HCT116 (cell line): ENCODE measurements at regions not wholly inside any gene's neighbourhood (a gene's known extent, or its start where the extent isn't known, plus 50 kb on each side); places are given as distances from the start of the nearest gene placed in this dataset.

Experiments
- EGR1 ChIP-seq: IDR thresholded peaks from 2 replicates; pipeline ENCODE4 v1.6.1; 2012; ENCODE audit warnings: low read depth
- POLR2AphosphoS5 ChIP-seq: IDR thresholded peaks from 2 replicates; pipeline ENCODE4 v1.6.1; 2011; ENCODE audit warnings: mild to moderate bottlenecking, low read depth, low read length, moderate library complexity
- TF ChIP-seq, protein P1 (sequence below): IDR thresholded peaks from 2 replicates; pipeline ENCODE4 v1.6.1; 2012; ENCODE audit warnings: low read depth
- TF ChIP-seq, protein P2 (sequence below), 3 experiments: fragments of 200-600 bp in 1 of 3; sonication (generic) in 1 of 3; IDR thresholded peaks in 2 of 3; conservative IDR thresholded peaks in 1 of 3; 2 replicates each; pipeline ENCODE4 v1.5.1; 2012 to 2017; ENCODE audit warnings: low read depth in 2 of 3, low read length in 2 of 3, antibody characterized with exemption in 1 of 3, borderline replicate concordance in 1 of 3, control low read depth in 1 of 3, mild to moderate bottlenecking in 1 of 3, mixed read lengths in 1 of 3, mixed run types in 1 of 3, moderate library complexity in 1 of 3; ENCODE audit not compliant: insufficient read depth in 1 of 3

DNA sequence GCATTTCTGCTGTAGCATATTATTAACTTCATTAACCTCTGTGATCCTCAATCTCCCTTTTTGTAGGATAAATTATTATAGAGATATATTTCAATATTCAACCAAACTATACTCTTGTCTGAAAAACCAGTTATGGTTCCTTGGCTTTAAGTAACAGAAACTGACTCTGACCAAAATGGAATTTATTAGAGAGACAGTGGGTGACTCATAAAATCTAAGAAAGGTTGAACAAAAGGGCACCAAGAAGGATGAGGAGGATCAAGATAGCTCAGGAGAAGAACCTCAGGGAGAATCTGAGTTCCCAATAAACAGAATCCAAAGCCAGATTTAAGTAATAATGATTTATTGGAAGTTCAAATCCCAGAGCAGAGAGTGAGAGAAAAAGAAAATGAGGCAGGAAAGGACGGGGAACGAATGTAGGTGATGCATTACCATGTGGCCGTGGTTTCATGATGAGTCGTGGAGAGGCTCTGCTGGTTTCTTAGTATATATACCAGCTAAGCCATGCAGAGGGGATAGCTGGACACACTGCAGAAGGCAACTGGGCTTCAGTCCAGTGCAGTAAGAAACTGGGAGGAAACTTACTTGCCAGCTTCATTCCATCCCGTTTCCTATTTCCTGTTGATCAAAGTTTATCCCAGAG lies 151.5 kb upstream of the GOT2 start:
- TF ChIP-seq, protein P1, sequence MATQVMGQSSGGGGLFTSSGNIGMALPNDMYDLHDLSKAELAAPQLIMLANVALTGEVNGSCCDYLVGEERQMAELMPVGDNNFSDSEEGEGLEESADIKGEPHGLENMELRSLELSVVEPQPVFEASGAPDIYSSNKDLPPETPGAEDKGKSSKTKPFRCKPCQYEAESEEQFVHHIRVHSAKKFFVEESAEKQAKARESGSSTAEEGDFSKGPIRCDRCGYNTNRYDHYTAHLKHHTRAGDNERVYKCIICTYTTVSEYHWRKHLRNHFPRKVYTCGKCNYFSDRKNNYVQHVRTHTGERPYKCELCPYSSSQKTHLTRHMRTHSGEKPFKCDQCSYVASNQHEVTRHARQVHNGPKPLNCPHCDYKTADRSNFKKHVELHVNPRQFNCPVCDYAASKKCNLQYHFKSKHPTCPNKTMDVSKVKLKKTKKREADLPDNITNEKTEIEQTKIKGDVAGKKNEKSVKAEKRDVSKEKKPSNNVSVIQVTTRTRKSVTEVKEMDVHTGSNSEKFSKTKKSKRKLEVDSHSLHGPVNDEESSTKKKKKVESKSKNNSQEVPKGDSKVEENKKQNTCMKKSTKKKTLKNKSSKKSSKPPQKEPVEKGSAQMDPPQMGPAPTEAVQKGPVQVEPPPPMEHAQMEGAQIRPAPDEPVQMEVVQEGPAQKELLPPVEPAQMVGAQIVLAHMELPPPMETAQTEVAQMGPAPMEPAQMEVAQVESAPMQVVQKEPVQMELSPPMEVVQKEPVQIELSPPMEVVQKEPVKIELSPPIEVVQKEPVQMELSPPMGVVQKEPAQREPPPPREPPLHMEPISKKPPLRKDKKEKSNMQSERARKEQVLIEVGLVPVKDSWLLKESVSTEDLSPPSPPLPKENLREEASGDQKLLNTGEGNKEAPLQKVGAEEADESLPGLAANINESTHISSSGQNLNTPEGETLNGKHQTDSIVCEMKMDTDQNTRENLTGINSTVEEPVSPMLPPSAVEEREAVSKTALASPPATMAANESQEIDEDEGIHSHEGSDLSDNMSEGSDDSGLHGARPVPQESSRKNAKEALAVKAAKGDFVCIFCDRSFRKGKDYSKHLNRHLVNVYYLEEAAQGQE = no peak
- TF ChIP-seq, protein P2, sequence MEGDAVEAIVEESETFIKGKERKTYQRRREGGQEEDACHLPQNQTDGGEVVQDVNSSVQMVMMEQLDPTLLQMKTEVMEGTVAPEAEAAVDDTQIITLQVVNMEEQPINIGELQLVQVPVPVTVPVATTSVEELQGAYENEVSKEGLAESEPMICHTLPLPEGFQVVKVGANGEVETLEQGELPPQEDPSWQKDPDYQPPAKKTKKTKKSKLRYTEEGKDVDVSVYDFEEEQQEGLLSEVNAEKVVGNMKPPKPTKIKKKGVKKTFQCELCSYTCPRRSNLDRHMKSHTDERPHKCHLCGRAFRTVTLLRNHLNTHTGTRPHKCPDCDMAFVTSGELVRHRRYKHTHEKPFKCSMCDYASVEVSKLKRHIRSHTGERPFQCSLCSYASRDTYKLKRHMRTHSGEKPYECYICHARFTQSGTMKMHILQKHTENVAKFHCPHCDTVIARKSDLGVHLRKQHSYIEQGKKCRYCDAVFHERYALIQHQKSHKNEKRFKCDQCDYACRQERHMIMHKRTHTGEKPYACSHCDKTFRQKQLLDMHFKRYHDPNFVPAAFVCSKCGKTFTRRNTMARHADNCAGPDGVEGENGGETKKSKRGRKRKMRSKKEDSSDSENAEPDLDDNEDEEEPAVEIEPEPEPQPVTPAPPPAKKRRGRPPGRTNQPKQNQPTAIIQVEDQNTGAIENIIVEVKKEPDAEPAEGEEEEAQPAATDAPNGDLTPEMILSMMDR (IDR thresholded peaks at IDR 0.05 in 2 of 3, conservative IDR thresholded peaks at IDR 0.05 in 1 of 3; ENCODE audit: borderline replicate concordance in 1 of 3, insufficient read depth in 1 of 3, low read depth in 2 of 3, low read length in 2 of 3) = no peak
- no peak for TF ChIP-seq EGR1
- no peak for TF ChIP-seq POLR2AphosphoS5
